ENCODE measurements at regions not wholly inside any gene's neighbourhood (a gene's known extent, or its start where the extent isn't known, plus 50 kb on each side); places are given as distances from the start of the nearest gene placed in this dataset.

- no peak overlapping the region for H3K4me3 ChIP-seq (ENCODE audit: low read length, poor library complexity, severe bottlenecking)
- no peaks in the 10 kb centered on the region for H3K9me2 ChIP-seq (replicated peaks; ENCODE audit: low read depth, low read length)
- TF ChIP-seq EZH2phosphoT487 (IDR thresholded peaks at IDR 0.05; ENCODE audit: borderline replicate concordance) = no peak
- TF ChIP-seq, protein P1, sequence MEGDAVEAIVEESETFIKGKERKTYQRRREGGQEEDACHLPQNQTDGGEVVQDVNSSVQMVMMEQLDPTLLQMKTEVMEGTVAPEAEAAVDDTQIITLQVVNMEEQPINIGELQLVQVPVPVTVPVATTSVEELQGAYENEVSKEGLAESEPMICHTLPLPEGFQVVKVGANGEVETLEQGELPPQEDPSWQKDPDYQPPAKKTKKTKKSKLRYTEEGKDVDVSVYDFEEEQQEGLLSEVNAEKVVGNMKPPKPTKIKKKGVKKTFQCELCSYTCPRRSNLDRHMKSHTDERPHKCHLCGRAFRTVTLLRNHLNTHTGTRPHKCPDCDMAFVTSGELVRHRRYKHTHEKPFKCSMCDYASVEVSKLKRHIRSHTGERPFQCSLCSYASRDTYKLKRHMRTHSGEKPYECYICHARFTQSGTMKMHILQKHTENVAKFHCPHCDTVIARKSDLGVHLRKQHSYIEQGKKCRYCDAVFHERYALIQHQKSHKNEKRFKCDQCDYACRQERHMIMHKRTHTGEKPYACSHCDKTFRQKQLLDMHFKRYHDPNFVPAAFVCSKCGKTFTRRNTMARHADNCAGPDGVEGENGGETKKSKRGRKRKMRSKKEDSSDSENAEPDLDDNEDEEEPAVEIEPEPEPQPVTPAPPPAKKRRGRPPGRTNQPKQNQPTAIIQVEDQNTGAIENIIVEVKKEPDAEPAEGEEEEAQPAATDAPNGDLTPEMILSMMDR (conservative IDR thresholded peaks at IDR 0.05; ENCODE audit: low read length) = no peak
- H3K4me2 ChIP-seq (ENCODE audit: low read depth, low read length, poor library complexity, severe bottlenecking) = no peak overlapping the region
- no peaks in the 10 kb centered on the region for H3K36me3 ChIP-seq (ENCODE audit: insufficient read depth, low read length)
- H2AFZ ChIP-seq (ENCODE audit: low read length) = no peak overlapping the region
- no peak overlapping the region for H3K9ac ChIP-seq (ENCODE audit: low read depth, low read length, poor library complexity, severe bottlenecking)
- H3K27me3 ChIP-seq (ENCODE audit: insufficient read depth, low read length, poor library complexity, severe bottlenecking) = no peaks in the 10 kb centered on the region
- H3K9me3 ChIP-seq (ENCODE audit: insufficient read depth, low read depth, low read length) = no peaks in the 10 kb centered on the region
- H3F3A ChIP-seq (ENCODE audit: low read depth) = no peaks in the 10 kb centered on the region
- H4K20me1 ChIP-seq (ENCODE audit: insufficient read depth, low read length, poor library complexity, severe bottlenecking) = no peaks in the 10 kb centered on the region
- H3K79me2 ChIP-seq (ENCODE audit: insufficient read depth, low read length) = no peaks in the 10 kb centered on the region
- no peaks in the 10 kb centered on the region for H3K4me1 ChIP-seq (ENCODE audit: insufficient read depth, low read length, poor library complexity, severe bottlenecking)
These were observed 58.3 kb downstream of the HDGFL1 start for GRCh38 chr6:22627644-22628043.

- Histone ChIP-seq H4K20me1 (ENCODE audit: insufficient read depth, low read length, poor library complexity, severe bottlenecking) (no peaks in the 10 kb centered on the region), H3K9me3 (ENCODE audit: insufficient read depth, low read depth, low read length) (no peaks in the 10 kb centered on the region), H3K4me1 (ENCODE audit: insufficient read depth, low read length, poor library complexity, severe bottlenecking) (no peaks in the 10 kb centered on the region), H3K9ac (ENCODE audit: low read depth, low read length, poor library complexity, severe bottlenecking) (no peak overlapping the region), H3K4me3 (ENCODE audit: low read length, poor library complexity, severe bottlenecking) (no peak overlapping the region), H3F3A (ENCODE audit: low read depth) (no peaks in the 10 kb centered on the region), H3K27me3 (ENCODE audit: insufficient read depth, low read length, poor library complexity, severe bottlenecking) (no peaks in the 10 kb centered on the region), H3K79me2 (ENCODE audit: insufficient read depth, low read length) (no peaks in the 10 kb centered on the region), H3K36me3 (ENCODE audit: insufficient read depth, low read length) (no peaks in the 10 kb centered on the region), H3K4me2 (ENCODE audit: low read depth, low read length, poor library complexity, severe bottlenecking) (no peak overlapping the region), H3K9me2 (replicated peaks; ENCODE audit: low read depth, low read length) (no peaks in the 10 kb centered on the region), H2AFZ (ENCODE audit: low read length) (no peak overlapping the region)
- TF ChIP-seq, protein P1 (conservative IDR thresholded peaks at IDR 0.05; ENCODE audit: low read length) = no peak
- no peak for TF ChIP-seq EZH2phosphoT487 (IDR thresholded peaks at IDR 0.05; ENCODE audit: borderline replicate concordance)
These were observed 61.7 kb downstream of the HDGFL1 start for GRCh38 chr6:22631091-22631490.

DNA sequence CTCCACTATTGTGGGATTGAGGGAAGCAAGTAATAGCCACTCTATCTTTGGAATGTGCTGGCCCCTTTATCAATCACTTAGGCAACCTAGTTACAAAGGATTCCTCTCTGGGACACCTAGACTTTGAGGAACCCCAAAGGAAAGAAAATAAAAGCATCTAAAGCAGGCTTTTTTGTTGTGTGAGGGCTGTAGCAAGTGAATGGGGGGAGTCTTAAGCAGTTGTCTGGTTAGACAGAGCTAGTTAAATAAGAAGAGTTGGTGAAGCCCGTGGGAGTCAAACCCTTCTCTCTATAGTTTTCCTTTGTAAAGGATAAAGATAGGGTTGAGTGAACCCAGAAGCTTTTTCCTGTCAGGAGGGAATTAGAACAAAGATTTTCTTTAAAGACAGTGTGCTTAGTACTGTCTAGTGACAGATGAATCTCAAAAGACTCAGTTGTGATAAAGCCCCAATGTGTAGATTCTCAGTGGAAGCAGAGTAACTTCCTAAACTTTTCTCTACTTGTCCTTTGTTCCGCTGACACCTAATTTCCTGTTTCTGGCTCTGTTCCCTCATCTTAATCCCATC, 63.3 kb downstream of the HDGFL1 start:
- Histone ChIP-seq H3K4me2 (ENCODE audit: low read depth, low read length, poor library complexity, severe bottlenecking) (no peak overlapping the region), H3K9me2 (replicated peaks; ENCODE audit: low read depth, low read length) (no peaks in the 10 kb centered on the region), H3K4me3 (ENCODE audit: low read length, poor library complexity, severe bottlenecking) (no peak overlapping the region), H3K36me3 (ENCODE audit: insufficient read depth, low read length) (no peaks in the 10 kb centered on the region), H3K79me2 (ENCODE audit: insufficient read depth, low read length) (no peaks in the 10 kb centered on the region), H3F3A (ENCODE audit: low read depth) (no peaks in the 10 kb centered on the region), H2AFZ (ENCODE audit: low read length) (no peak overlapping the region), H3K9me3 (ENCODE audit: insufficient read depth, low read depth, low read length) (no peaks in the 10 kb centered on the region), H3K9ac (ENCODE audit: low read depth, low read length, poor library complexity, severe bottlenecking) (no peak overlapping the region), H3K4me1 (ENCODE audit: insufficient read depth, low read length, poor library complexity, severe bottlenecking) (no peaks in the 10 kb centered on the region), H3K27me3 (ENCODE audit: insufficient read depth, low read length, poor library complexity, severe bottlenecking) (no peaks in the 10 kb centered on the region), H4K20me1 (ENCODE audit: insufficient read depth, low read length, poor library complexity, severe bottlenecking) (no peaks in the 10 kb centered on the region)
- TF ChIP-seq, protein P1 (conservative IDR thresholded peaks at IDR 0.05; ENCODE audit: low read length) = no peak
- TF ChIP-seq EZH2phosphoT487 (IDR thresholded peaks at IDR 0.05; ENCODE audit: borderline replicate concordance) = no peak

All from Loucy (cell line).